OCI-LY3 (cell line): ENCODE measurements at regions not wholly inside any gene's neighbourhood (a gene's known extent, or its start where the extent isn't known, plus 50 kb on each side); places are given as distances from the start of the nearest gene placed in this dataset.

Experiments
- CTCF ChIP-seq: fragments of 200-600, 300-600 bp; sonication (generic); IDR thresholded peaks from 2 replicates; pipeline ENCODE4 v1.5.1; 2014; ENCODE audit warnings: antibody characterized with exemption, low read length, low read depth
- EZH2phosphoT487 ChIP-seq: fragments of 200-600 bp; shearing (Covaris generic); IDR thresholded peaks from 2 replicates; pipeline ENCODE4 v1.6.1; 2018; ENCODE audit warnings: antibody characterized with exemption, mixed run types, low read depth

GRCh38 chr9:95770653-95771131, 104.8 kb upstream of the ERCC6L2 start:
- no peak for TF ChIP-seq CTCF
- TF ChIP-seq EZH2phosphoT487 = no peak
